ENCODE measurements at regions not wholly inside any gene's neighbourhood (a gene's known extent, or its start where the extent isn't known, plus 50 kb on each side); places are given as distances from the start of the nearest gene placed in this dataset.

DNA sequence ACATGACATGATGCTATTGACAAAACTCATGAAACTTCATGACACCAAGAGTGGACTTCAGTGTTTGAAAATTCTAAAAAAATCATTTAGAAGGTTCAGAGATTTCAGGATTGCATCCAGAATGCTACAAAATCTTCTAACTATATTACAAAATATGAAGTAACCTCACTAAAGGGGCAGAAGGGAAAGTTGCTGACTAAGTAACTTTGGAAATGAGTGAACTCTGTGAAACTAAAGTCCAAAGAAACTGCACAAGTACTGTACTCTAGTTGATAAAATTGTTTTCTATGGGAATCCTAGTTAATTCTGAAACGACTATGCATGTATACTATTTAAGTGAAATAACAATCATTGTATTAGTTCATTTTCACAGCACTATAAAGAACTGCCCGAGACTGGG, 184.4 kb downstream of the LYPLAL1 start:
- DNase-seq (ENCODE audit: low spot score) (no peak), ATAC-seq (ENCODE audit: low FRiP score) (no peak)
- TF ChIP-seq, protein P1, sequence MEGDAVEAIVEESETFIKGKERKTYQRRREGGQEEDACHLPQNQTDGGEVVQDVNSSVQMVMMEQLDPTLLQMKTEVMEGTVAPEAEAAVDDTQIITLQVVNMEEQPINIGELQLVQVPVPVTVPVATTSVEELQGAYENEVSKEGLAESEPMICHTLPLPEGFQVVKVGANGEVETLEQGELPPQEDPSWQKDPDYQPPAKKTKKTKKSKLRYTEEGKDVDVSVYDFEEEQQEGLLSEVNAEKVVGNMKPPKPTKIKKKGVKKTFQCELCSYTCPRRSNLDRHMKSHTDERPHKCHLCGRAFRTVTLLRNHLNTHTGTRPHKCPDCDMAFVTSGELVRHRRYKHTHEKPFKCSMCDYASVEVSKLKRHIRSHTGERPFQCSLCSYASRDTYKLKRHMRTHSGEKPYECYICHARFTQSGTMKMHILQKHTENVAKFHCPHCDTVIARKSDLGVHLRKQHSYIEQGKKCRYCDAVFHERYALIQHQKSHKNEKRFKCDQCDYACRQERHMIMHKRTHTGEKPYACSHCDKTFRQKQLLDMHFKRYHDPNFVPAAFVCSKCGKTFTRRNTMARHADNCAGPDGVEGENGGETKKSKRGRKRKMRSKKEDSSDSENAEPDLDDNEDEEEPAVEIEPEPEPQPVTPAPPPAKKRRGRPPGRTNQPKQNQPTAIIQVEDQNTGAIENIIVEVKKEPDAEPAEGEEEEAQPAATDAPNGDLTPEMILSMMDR (IDR thresholded peaks at IDR 0.05): no peak

- ATAC-seq (ENCODE audit: low FRiP score) (no peak), DNase-seq (ENCODE audit: low spot score) (no peak)
- TF ChIP-seq, protein P1 (IDR thresholded peaks at IDR 0.05): no peak
Measured at GRCh38 chr1:219354962-219355361, 181.3 kb downstream of the LYPLAL1 start.

- ATAC-seq (ENCODE audit: low FRiP score): no peak
- DNase-seq (ENCODE audit: low spot score): no peak
Measured at GRCh38 chr1:219352961-219353651, 179.4 kb downstream of the LYPLAL1 start.

DNA sequence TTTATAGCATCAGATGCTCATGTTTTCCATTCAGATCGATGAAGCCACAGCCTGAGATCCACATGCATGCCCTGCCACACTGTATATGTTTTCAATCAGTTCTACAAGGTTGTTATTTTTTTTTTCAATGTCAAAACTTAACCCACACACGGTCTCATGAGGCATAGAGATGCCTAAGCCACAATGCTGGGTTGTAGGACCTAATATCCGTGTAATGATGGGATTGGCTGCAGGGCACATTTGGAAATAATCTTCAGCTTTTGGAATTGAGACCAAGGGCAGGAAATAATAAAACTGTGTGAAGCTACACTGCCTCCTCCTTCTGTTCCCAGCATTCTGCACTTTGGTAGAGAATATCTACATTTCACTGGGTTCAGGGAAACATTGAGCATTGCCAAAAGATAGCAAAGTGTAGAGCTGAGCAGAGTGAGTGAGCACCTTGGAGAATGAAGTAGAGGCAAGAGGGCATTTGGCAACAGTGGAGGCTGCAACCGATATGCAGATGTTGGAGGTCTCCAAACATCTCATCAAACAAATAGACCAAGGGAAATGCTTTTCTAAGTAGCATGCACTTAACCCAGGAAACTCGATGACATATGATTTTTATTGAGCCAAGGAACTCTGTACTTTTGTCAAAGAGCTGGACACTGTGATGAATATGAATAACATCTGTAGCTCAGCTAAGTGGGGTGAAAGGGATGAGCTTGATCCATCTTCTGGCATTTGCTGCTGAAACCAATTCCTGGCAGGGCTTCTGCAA, 176.7 kb downstream of the LYPLAL1 start:
- DNase-seq (ENCODE audit: low spot score) (no peak), ATAC-seq (ENCODE audit: low FRiP score) (no peak)
- TF ChIP-seq, protein P1 (IDR thresholded peaks at IDR 0.05): no peak

More at GRCh38 chr1:219352961-219353651, 179.4 kb downstream of the LYPLAL1 start:
- TF ChIP-seq, protein P1 (IDR thresholded peaks at IDR 0.05): no peak

GRCh38 chr1:219347921-219348391, 174.3 kb downstream of the LYPLAL1 start:
- ATAC-seq (ENCODE audit: low FRiP score) (peak; percentile 62), DNase-seq (ENCODE audit: low spot score) (no peak)
- TF ChIP-seq, protein P1 (IDR thresholded peaks at IDR 0.05): no peak

DNA sequence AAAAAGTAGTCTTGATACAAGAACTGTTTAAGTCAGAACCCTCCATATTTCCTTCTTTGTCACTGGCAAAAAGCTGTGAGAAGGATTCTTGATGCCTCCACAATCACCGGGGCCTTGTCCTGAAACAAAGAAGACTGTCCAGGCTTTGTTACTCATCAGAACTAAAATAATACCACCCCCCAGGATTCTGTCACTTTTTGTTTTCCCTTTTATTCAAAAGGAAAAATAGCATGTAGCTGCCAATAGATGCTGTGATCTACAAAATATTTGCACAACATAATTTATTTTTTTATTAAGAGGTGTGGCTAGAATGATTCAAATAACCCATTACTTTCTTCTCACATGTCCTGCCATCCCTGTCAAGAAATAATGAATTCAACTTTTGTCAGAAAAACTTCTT, 173.7 kb downstream of the LYPLAL1 start:
- TF ChIP-seq, protein P1 (IDR thresholded peaks at IDR 0.05): no peak
- ATAC-seq (ENCODE audit: low FRiP score) (no peak), DNase-seq (ENCODE audit: low spot score) (no peak)

Measured in omental fat pad (tissue), 3 donors.